ENCODE measurements at regions not wholly inside any gene's neighbourhood (a gene's known extent, or its start where the extent isn't known, plus 50 kb on each side); places are given as distances from the start of the nearest gene placed in this dataset.

DNA sequence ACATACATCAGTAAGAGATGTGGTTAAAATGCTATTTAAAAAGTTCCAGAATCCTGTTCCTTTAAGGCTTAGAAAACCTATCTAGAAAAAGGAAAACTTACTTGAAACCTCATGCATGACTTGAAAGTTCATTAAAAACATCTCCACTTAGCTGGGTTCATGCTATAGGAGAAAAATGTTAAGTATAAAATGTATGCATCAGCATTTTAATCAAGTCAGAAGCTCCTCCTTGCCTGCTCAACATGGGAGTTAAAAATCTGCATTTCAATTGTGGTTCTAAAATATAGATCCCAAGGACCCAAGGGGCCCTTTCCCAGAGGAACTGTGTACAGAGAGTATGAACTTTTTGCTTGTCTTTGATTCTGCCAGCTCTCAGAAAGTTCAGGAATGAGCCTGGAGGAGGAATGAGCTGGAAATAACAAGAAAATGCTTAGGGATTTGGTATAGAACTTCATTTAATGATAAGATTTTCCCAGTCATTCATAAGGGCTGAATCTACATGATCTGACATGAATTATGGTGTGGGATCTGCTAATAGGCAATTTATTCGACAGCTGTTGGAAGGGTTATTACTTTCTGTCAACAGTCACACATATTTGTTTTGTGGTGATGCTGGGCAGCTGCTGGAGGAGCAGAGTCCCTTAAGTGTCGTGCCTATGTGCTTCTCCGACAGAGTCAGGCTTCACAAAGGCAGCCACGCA is 85.6 kb upstream of the MTPN start:
- no peak overlapping the region for H3K4me3 ChIP-seq (ENCODE audit: low read depth, low read length)
- no peak for TF ChIP-seq CTCF (conservative IDR thresholded peaks at IDR 0.05; ENCODE audit: low read depth, low read length)
- DNase-seq (ENCODE audit: low read depth) = no peak

- no peak overlapping the region for H3K4me3 ChIP-seq (ENCODE audit: low read depth, low read length)
- no peak for TF ChIP-seq CTCF (conservative IDR thresholded peaks at IDR 0.05; ENCODE audit: low read depth, low read length)
- DNase-seq (ENCODE audit: low read depth) = no peak
Measured at GRCh38 chr7:136061433-136061832, 84.3 kb upstream of the MTPN start.

- no peak for DNase-seq (ENCODE audit: low read depth)
- no peak overlapping the region for H3K4me3 ChIP-seq (ENCODE audit: low read depth, low read length)
- TF ChIP-seq CTCF (conservative IDR thresholded peaks at IDR 0.05; ENCODE audit: low read depth, low read length) = no peak
Measured at GRCh38 chr7:136058546-136058945, 81.4 kb upstream of the MTPN start.

DNA sequence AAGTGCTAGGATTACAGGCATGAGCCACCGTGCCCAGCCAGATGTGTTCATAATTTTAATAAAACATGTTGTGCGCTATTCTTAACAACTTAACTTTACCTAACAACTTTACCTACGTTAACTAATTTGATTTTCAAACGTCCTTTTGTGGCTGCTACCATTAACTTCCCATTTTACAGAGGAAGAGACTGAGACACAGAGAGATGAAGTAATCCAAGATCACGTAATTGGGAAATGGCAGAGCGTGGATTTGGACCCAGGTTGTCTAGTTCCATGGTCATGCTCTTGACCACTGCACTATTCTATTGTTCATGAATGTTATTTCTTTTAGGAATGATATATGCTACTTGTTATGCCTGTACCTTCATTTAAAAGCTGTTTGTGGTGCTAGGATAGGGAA is 80.3 kb upstream of the MTPN start:
- no peak for DNase-seq (ENCODE audit: low read depth)
- no peak for TF ChIP-seq CTCF (conservative IDR thresholded peaks at IDR 0.05; ENCODE audit: low read depth, low read length)

DNA sequence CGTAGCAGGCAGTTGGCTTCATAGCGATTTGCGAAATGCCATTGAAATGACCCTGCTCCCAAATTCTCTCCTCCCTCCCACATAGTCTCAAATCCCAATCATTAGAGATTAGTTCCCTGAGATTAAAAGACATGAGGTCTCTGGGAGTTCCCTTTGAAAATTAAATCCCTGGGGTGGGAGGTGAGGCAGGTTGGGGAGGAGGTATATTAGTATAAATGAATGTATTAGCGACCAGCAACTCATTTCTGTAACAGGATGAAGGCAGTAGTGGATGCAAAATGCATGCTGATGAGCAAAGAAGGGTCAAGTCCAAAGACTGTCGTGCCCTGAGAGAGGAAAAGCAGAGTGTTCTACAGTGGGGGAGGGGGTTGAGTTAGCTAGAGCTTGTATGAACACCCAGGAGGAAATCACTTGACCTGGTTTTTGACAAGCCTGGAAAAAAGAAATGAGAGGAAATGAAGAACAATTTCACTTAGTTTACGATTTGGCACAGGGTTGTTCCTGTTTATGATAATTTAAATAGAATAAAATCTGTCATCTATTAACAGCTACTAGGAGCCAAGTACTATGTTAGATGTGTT is 79.6 kb upstream of the MTPN start:
- no peak overlapping the region for H3K4me3 ChIP-seq (ENCODE audit: low read depth, low read length)
- no peak for TF ChIP-seq CTCF (conservative IDR thresholded peaks at IDR 0.05; ENCODE audit: low read depth, low read length)

More for the DNA sequence above, 80.3 kb upstream of the MTPN start:
- no peak overlapping the region for H3K4me3 ChIP-seq (ENCODE audit: low read depth, low read length)

GRCh38 chr7:136055266-136055665 is 78.1 kb upstream of the MTPN start:
- DNase-seq (ENCODE audit: low read depth) = no peak
- no peak overlapping the region for H3K4me3 ChIP-seq (ENCODE audit: low read depth, low read length)
- no peak for TF ChIP-seq CTCF (conservative IDR thresholded peaks at IDR 0.05; ENCODE audit: low read depth, low read length)

More for the DNA sequence above, 79.6 kb upstream of the MTPN start:
- DNase-seq (ENCODE audit: low read depth) = no peak
